Naive thymus-derived CD4-positive, alpha-beta T cell (primary cell): ENCODE measurements at regions not wholly inside any gene's neighbourhood (a gene's known extent, or its start where the extent isn't known, plus 50 kb on each side); places are given as distances from the start of the nearest gene placed in this dataset.
"Not testable (repeated sequence)": the region's sequence is repeated elsewhere in the genome, so short reads cannot be mapped to it uniquely, and the experiment has no call there.

ENCODE experiments used
- ATAC-seq: fragments of 150-1000 bp; cut with Tn5 transposase; 2 replicates; pipeline ENCODE4 v1.10.0; 2021; ENCODE audit warnings: mild to moderate bottlenecking, moderate library complexity
- CTCF ChIA-PET: fragments of 350-600 bp; sonication (Branson Sonifier 250); formaldehyde crosslinking; loops from one replicate; lab custom pipeline; 2021; ENCODE audit warnings: antibody characterized with exemption; lab: Charles Lee
- POLR2A ChIA-PET: fragments of 350-600 bp; sonication (Branson Sonifier 250); formaldehyde crosslinking; loops from one replicate; lab custom pipeline; 2021; ENCODE audit warnings: antibody characterized with exemption, inconsistent platforms; lab: Charles Lee
- DNase-seq, 9 donors: peaks; one replicate each; pipeline versions ENCODE4 v3.0.0 to v3.0.0-alpha.2; 2020 to 2022; ENCODE audit warnings: mixed read lengths in 1 of 9
- H3K27ac ChIP-seq: one replicate; pipeline ENCODE4 v1.7.0; 2013; ENCODE audit warnings: mild to moderate bottlenecking, low read depth, low read length, moderate library complexity
- H3K27me3 ChIP-seq, 2 donors: one replicate each; pipeline ENCODE4 v1.7.0; 2013; ENCODE audit warnings: low read length in 2 of 2, mild to moderate bottlenecking in 2 of 2, moderate library complexity in 2 of 2; ENCODE audit not compliant: control insufficient read depth in 2 of 2, insufficient read depth in 2 of 2
- H3K36me3 ChIP-seq, 3 experiments: 1 replicate in 2 of 3; 2 replicates in 1 of 3; pipeline ENCODE4 v1.7.0; 2013; ENCODE audit warnings: low read length in 3 of 3, mild to moderate bottlenecking in 3 of 3, moderate library complexity in 1 of 3; ENCODE audit not compliant: insufficient read depth in 3 of 3, control insufficient read depth in 2 of 3
- H3K4me1 ChIP-seq, 2 donors: one replicate each; pipeline ENCODE4 v1.7.0; 2013; ENCODE audit warnings: low read length in 2 of 2, mild to moderate bottlenecking in 2 of 2, moderate library complexity in 1 of 2; ENCODE audit not compliant: control insufficient read depth in 2 of 2, insufficient read depth in 2 of 2
- H3K4me3 ChIP-seq: 2 replicates; pipeline ENCODE4 v1.7.0; 2013; ENCODE audit warnings: mild to moderate bottlenecking, low read length
- H3K9me3 ChIP-seq, 3 experiments: 1 replicate in 2 of 3; 2 replicates in 1 of 3; pipeline ENCODE4 v1.7.0; 2013; ENCODE audit warnings: low read length in 3 of 3; ENCODE audit not compliant: control insufficient read depth in 2 of 3
- H3K27ac Mint-ChIP-seq, 9 donors: one replicate each; pipeline ENCODE4 v1.8.0; 2020 to 2022; ENCODE audit warnings: mixed read lengths in 9 of 9, mild to moderate bottlenecking in 8 of 9, moderate library complexity in 5 of 9, inconsistent platforms in 2 of 9
- H3K27me3 Mint-ChIP-seq, 5 donors: one replicate each; pipeline ENCODE4 v1.8.0; 2021 to 2022; ENCODE audit warnings: mixed read lengths in 5 of 5, mild to moderate bottlenecking in 1 of 5
- H3K36me3 Mint-ChIP-seq, 5 donors: one replicate each; pipeline ENCODE4 v1.8.0; 2020 to 2022; ENCODE audit warnings: mixed read lengths in 5 of 5, mild to moderate bottlenecking in 3 of 5, inconsistent platforms in 1 of 5
- H3K4me1 Mint-ChIP-seq, 7 donors: one replicate each; pipeline ENCODE4 v1.8.0; 2020 to 2022; ENCODE audit warnings: mixed read lengths in 7 of 7, mild to moderate bottlenecking in 3 of 7, inconsistent platforms in 1 of 7
- H3K4me3 Mint-ChIP-seq, 10 donors: one replicate each; pipeline ENCODE4 v1.8.0; 2020 to 2022; ENCODE audit warnings: mild to moderate bottlenecking in 10 of 10, mixed read lengths in 10 of 10, moderate library complexity in 6 of 10, inconsistent platforms in 2 of 10
- H3K9me3 Mint-ChIP-seq, 11 donors: one replicate each; pipeline ENCODE4 v1.8.0; 2020 to 2022; ENCODE audit warnings: mixed read lengths in 11 of 11, mild to moderate bottlenecking in 4 of 11, inconsistent platforms in 1 of 11, moderate library complexity in 1 of 11
- intact Hi-C, 2 donors: fragments of 100-400 bp; cut with micrococcal nuclease; formaldehyde crosslinking; loops; one replicate each; pipeline ENCODE4 v1.15.1; 2023

GRCh38 chrX:112247714-112248113, 165.1 kb upstream of the TRPC5 start:
- H3K4me1 ChIP-seq, result no peaks in the 10 kb centered on the region

GRCh38 chrX:112235547-112235946, 153.0 kb upstream of the TRPC5 start:
- no peak overlapping the region for H3K4me3 ChIP-seq
- Mint-ChIP-seq H3K27ac (no peak overlapping the region), H3K9me3 (peaks cover 0 to 3% (median 0%) of the 10 kb centered on the region in 11 donors), H3K36me3 (no peaks in the 10 kb centered on the region), H3K4me3 (no peak overlapping the region), H3K27me3 (no peaks in the 10 kb centered on the region), H3K4me1 (no peaks in the 10 kb centered on the region)
- POLR2A ChIA-PET, result no interaction called here
- no peak overlapping the region for H3K27ac ChIP-seq
- no peak for DNase-seq
- no peaks in the 10 kb centered on the region for H3K36me3 ChIP-seq
- H3K9me3 ChIP-seq, result no peaks in the 10 kb centered on the region
- H3K27me3 ChIP-seq, result no peaks in the 10 kb centered on the region
- no peaks in the 10 kb centered on the region for H3K4me1 ChIP-seq
- intact Hi-C loops, result no loop called here
- CTCF ChIA-PET, result no interaction called here
- no peak for ATAC-seq

More at GRCh38 chrX:112247714-112248113, 165.1 kb upstream of the TRPC5 start:
- intact Hi-C loops, result no loop called here
- H3K4me1 Mint-ChIP-seq, result no peaks in the 10 kb centered on the region
- Histone ChIP-seq H3K27ac (no peak overlapping the region), H3K9me3 (no peaks in the 10 kb centered on the region), H3K36me3 (no peaks in the 10 kb centered on the region), H3K27me3 (no peaks in the 10 kb centered on the region), H3K4me3 (no peak overlapping the region)
- H3K4me3 Mint-ChIP-seq, result no peak overlapping the region
- DNase-seq (no peak), ATAC-seq (no peak)
- POLR2A ChIA-PET, result no interaction called here
- no peaks in the 10 kb centered on the region for H3K27me3 Mint-ChIP-seq
- H3K36me3 Mint-ChIP-seq, result no peaks in the 10 kb centered on the region
- CTCF ChIA-PET, result no interaction called here
- H3K27ac Mint-ChIP-seq, result no peak overlapping the region
- peaks cover 0 to 8% (median 1%) of the 10 kb centered on the region in 11 donors for H3K9me3 Mint-ChIP-seq

- no peaks in the 10 kb centered on the region for H3K9me3 ChIP-seq
- no peaks in the 10 kb centered on the region for H3K36me3 ChIP-seq
- DNase-seq (no peak), ATAC-seq (no peak)
- Mint-ChIP-seq H3K9me3 (no peaks in the 10 kb centered on the region), H3K27me3 (no peaks in the 10 kb centered on the region), H3K4me3 (no peak overlapping the region), H3K36me3 (no peaks in the 10 kb centered on the region), H3K27ac (no peak overlapping the region), H3K4me1 (no peaks in the 10 kb centered on the region)
- no peak overlapping the region for H3K27ac ChIP-seq
- intact Hi-C loops, result no loop called here
- no peaks in the 10 kb centered on the region for H3K27me3 ChIP-seq
- no peaks in the 10 kb centered on the region for H3K4me1 ChIP-seq
- ChIA-PET CTCF (no interaction called here), POLR2A (no interaction called here)
- no peak overlapping the region for H3K4me3 ChIP-seq
Observed at GRCh38 chrX:112233164-112233563, 150.6 kb upstream of the TRPC5 start.

GRCh38 chrX:112226795-112227194, 144.2 kb upstream of the TRPC5 start:
- H3K4me1 ChIP-seq, H3K36me3 ChIP-seq, CTCF ChIA-PET, H3K27ac ChIP-seq, POLR2A ChIA-PET, H3K27ac Mint-ChIP-seq, H3K9me3 Mint-ChIP-seq, DNase-seq, ATAC-seq, H3K4me3 ChIP-seq, H3K36me3 Mint-ChIP-seq, H3K27me3 ChIP-seq, H3K9me3 ChIP-seq, H3K4me3 Mint-ChIP-seq, H3K27me3 Mint-ChIP-seq, H3K4me1 Mint-ChIP-seq, intact Hi-C loops: not testable (repeated sequence)

- Mint-ChIP-seq H3K36me3 (no peaks in the 10 kb centered on the region), H3K4me1 (no peaks in the 10 kb centered on the region), H3K9me3 (peaks cover 0 to under 1% (median 0%) of the 10 kb centered on the region in 11 donors), H3K27me3 (no peaks in the 10 kb centered on the region), H3K4me3 (no peak overlapping the region), H3K27ac (no peak overlapping the region)
- Histone ChIP-seq H3K4me1 (no peaks in the 10 kb centered on the region), H3K9me3 (no peaks in the 10 kb centered on the region), H3K27me3 (no peaks in the 10 kb centered on the region), H3K27ac (no peak overlapping the region), H3K36me3 (no peaks in the 10 kb centered on the region), H3K4me3 (no peak overlapping the region)
- POLR2A ChIA-PET, result no interaction called here
- CTCF ChIA-PET, result no interaction called here
- no peak for DNase-seq
- intact Hi-C loops, result no loop called here
- ATAC-seq, result no peak
Observed at GRCh38 chrX:112223391-112223790, 140.8 kb upstream of the TRPC5 start.

- H3K4me3 Mint-ChIP-seq, result no peak overlapping the region
- Histone ChIP-seq H3K4me3 (no peak overlapping the region), H3K27me3 (no peaks in the 10 kb centered on the region), H3K4me1 (no peaks in the 10 kb centered on the region), H3K9me3 (no peaks in the 10 kb centered on the region), H3K36me3 (no peaks in the 10 kb centered on the region), H3K27ac (no peak overlapping the region)
- no peak overlapping the region for H3K27ac Mint-ChIP-seq
- no peaks in the 10 kb centered on the region for H3K4me1 Mint-ChIP-seq
- DNase-seq (no peak), ATAC-seq (no peak)
- ChIA-PET POLR2A (no interaction called here), CTCF (no interaction called here)
- H3K27me3 Mint-ChIP-seq, result no peaks in the 10 kb centered on the region
- intact Hi-C loops, result no loop called here
- H3K36me3 Mint-ChIP-seq, result no peaks in the 10 kb centered on the region
- peaks cover 0 to 1% (median 0%) of the 10 kb centered on the region in 11 donors for H3K9me3 Mint-ChIP-seq
Observed at GRCh38 chrX:112218388-112218787, 135.8 kb upstream of the TRPC5 start.

GRCh38 chrX:112211459-112211858, 128.9 kb upstream of the TRPC5 start:
- Mint-ChIP-seq H3K27ac (no peak overlapping the region), H3K36me3 (no peaks in the 10 kb centered on the region), H3K9me3 (peaks cover 0 to 2% (median 0%) of the 10 kb centered on the region in 11 donors), H3K27me3 (no peaks in the 10 kb centered on the region), H3K4me3 (no peak overlapping the region), H3K4me1 (no peaks in the 10 kb centered on the region)
- POLR2A ChIA-PET, result no interaction called here
- Histone ChIP-seq H3K27ac (no peak overlapping the region), H3K36me3 (no peaks in the 10 kb centered on the region), H3K9me3 (no peaks in the 10 kb centered on the region), H3K4me1 (no peaks in the 10 kb centered on the region), H3K4me3 (no peak overlapping the region), H3K27me3 (no peaks in the 10 kb centered on the region)
- ATAC-seq, result no peak
- intact Hi-C loops, result no loop called here
- CTCF ChIA-PET, result no interaction called here
- no peak for DNase-seq
